Amygdala (tissue), 56 donors: ENCODE measurements at regions not wholly inside any gene's neighbourhood (a gene's known extent, or its start where the extent isn't known, plus 50 kb on each side); places are given as distances from the start of the nearest gene placed in this dataset.
A peak's percentile ranks its signal among the peaks of the same experiment; 100 is the strongest.

ENCODE experiments used
- DNase-seq, 56 donors: peaks; one replicate each; lab custom pipeline; 2025; lab: John Stamatoyannopoulos, UW

- DNase-seq, result no peak
These were observed 236.3 kb downstream of the NSG2 start for GRCh38 chr5:174281855-174282254.

- no peak for DNase-seq
These were observed 236.9 kb downstream of the NSG2 start for GRCh38 chr5:174282391-174282790.

- DNase-seq, result no peak
These were observed 237.9 kb downstream of the NSG2 start for GRCh38 chr5:174283211-174284005.

GRCh38 chr5:174284873-174285272 is 239.4 kb downstream of the NSG2 start:
- DNase-seq, result no peak

GRCh38 chr5:174287761-174288160 is 242.3 kb downstream of the NSG2 start:
- DNase-seq, result no peak

- no peak for DNase-seq
These were observed 242.9 kb downstream of the NSG2 start for GRCh38 chr5:174288439-174288838.

GRCh38 chr5:174291162-174291561 is 245.7 kb downstream of the NSG2 start:
- peak in 3 of 56 donors; percentile 23 to 33 (median 29) for DNase-seq

GRCh38 chr5:174292348-174292747 is 246.8 kb downstream of the NSG2 start:
- DNase-seq, result no peak

GRCh38 chr5:174293006-174293405 is 247.5 kb downstream of the NSG2 start:
- no peak for DNase-seq

GRCh38 chr5:174293481-174293880 is 248.0 kb downstream of the NSG2 start:
- DNase-seq, result no peak

- DNase-seq, result no peak
These were observed 249.6 kb downstream of the NSG2 start for GRCh38 chr5:174294891-174295620.

GRCh38 chr5:174295702-174296436 is 250.4 kb downstream of the NSG2 start:
- no peak for DNase-seq

- no peak for DNase-seq
These were observed 254.8 kb downstream of the NSG2 start for GRCh38 chr5:174300118-174300940.

GRCh38 chr5:174300941-174301761 is 255.6 kb downstream of the NSG2 start:
- peak in 7 of 56 donors; percentile 9 to 52 (median 18) for DNase-seq

GRCh38 chr5:174301848-174302625 is 256.5 kb downstream of the NSG2 start:
- no peak for DNase-seq

GRCh38 chr5:174303035-174303434 is 257.5 kb downstream of the NSG2 start:
- DNase-seq, result no peak

GRCh38 chr5:174303437-174304045 is 258.0 kb downstream of the NSG2 start:
- DNase-seq, result no peak

GRCh38 chr5:174305241-174305681 is 259.8 kb downstream of the NSG2 start:
- no peak for DNase-seq
